ENCODE measurements at regions not wholly inside any gene's neighbourhood (a gene's known extent, or its start where the extent isn't known, plus 50 kb on each side); places are given as distances from the start of the nearest gene placed in this dataset.

GRCh38 chr19:56894626-56895025 is 54.1 kb upstream of the PEG3 start:
- Histone ChIP-seq H3K4me3 (no peak overlapping the region), H3K36me3 (no peaks in the 10 kb centered on the region), H3F3A (ENCODE audit: low read depth) (no peaks in the 10 kb centered on the region), H3K27ac (no peak overlapping the region), H3K9me3 (ENCODE audit: low read depth) (peaks cover 12% of the 10 kb centered on the region), H3K4me2 (no peak overlapping the region), H3K9ac (no peak overlapping the region), H3K27me3 (no peaks in the 10 kb centered on the region), H4K20me1 (ENCODE audit: low read depth) (no peaks in the 10 kb centered on the region), H2AFZ (replicated peaks) (no peak overlapping the region), H3K79me2 (ENCODE audit: low read depth) (no peaks in the 10 kb centered on the region), H3K4me1 (no peaks in the 10 kb centered on the region)
- no peak overlapping the region for H3K27ac Mint-ChIP-seq
- TF ChIP-seq EZH2phosphoT487 (IDR thresholded peaks at IDR 0.05) = no peak
- TF ChIP-seq EZH2 (IDR thresholded peaks at IDR 0.05) = no peak
- TF ChIP-seq CTCF (IDR thresholded peaks at IDR 0.05) = no peak
- H3K27me3 Mint-ChIP-seq (ENCODE audit: insufficient read depth, low read depth) = peaks cover 2% of the 10 kb centered on the region
- no peak for DNase-seq (ENCODE audit: low spot score)
- no peaks in the 10 kb centered on the region for H3K4me1 Mint-ChIP-seq
- peaks cover 57% of the 10 kb centered on the region for H3K9me3 Mint-ChIP-seq
- H3K36me3 Mint-ChIP-seq = no peaks in the 10 kb centered on the region
- no peak overlapping the region for H3K4me3 Mint-ChIP-seq

GRCh38 chr19:56896095-56896494 is 55.6 kb upstream of the PEG3 start:
- Mint-ChIP-seq H3K4me1 (no peaks in the 10 kb centered on the region), H3K27ac (no peak overlapping the region), H3K4me3 (no peak overlapping the region), H3K36me3 (no peaks in the 10 kb centered on the region), H3K27me3 (ENCODE audit: insufficient read depth, low read depth) (peaks cover 2% of the 10 kb centered on the region), H3K9me3 (peaks cover 60% of the 10 kb centered on the region)
- no peaks in the 10 kb centered on the region for H3K4me1 ChIP-seq
- H3K79me2 ChIP-seq (ENCODE audit: low read depth) = no peaks in the 10 kb centered on the region
- no peak for DNase-seq (ENCODE audit: low spot score)
- peaks cover 12% of the 10 kb centered on the region for H3K9me3 ChIP-seq (ENCODE audit: low read depth)
- H3K27me3 ChIP-seq = no peaks in the 10 kb centered on the region
- no peak overlapping the region for H2AFZ ChIP-seq (replicated peaks)
- TF ChIP-seq EZH2 (IDR thresholded peaks at IDR 0.05) = no peak
- no peak overlapping the region for H3K4me3 ChIP-seq
- H4K20me1 ChIP-seq (ENCODE audit: low read depth) = no peaks in the 10 kb centered on the region
- H3K9ac ChIP-seq = no peak overlapping the region
- no peaks in the 10 kb centered on the region for H3K36me3 ChIP-seq
- no peak overlapping the region for H3K4me2 ChIP-seq
- no peak overlapping the region for H3K27ac ChIP-seq
- H3F3A ChIP-seq (ENCODE audit: low read depth) = no peaks in the 10 kb centered on the region

GRCh38 chr19:56899943-56900342 is 59.4 kb upstream of the PEG3 start:
- peaks cover 58% of the 10 kb centered on the region for H3K9me3 Mint-ChIP-seq
- TF ChIP-seq EZH2phosphoT487 (IDR thresholded peaks at IDR 0.05) (no peak), CTCF (IDR thresholded peaks at IDR 0.05) (no peak), EZH2 (IDR thresholded peaks at IDR 0.05) (no peak)
- H4K20me1 ChIP-seq (ENCODE audit: low read depth) = no peaks in the 10 kb centered on the region
- no peak overlapping the region for H3K4me3 Mint-ChIP-seq
- H3K27ac Mint-ChIP-seq = no peak overlapping the region
- no peak overlapping the region for H3K27ac ChIP-seq
- no peaks in the 10 kb centered on the region for H3K4me1 Mint-ChIP-seq
- H3K9me3 ChIP-seq (ENCODE audit: low read depth) = no peaks in the 10 kb centered on the region
- no peaks in the 10 kb centered on the region for H3K79me2 ChIP-seq (ENCODE audit: low read depth)
- peaks cover 2% of the 10 kb centered on the region for H3K27me3 Mint-ChIP-seq (ENCODE audit: insufficient read depth, low read depth)
- H3K36me3 Mint-ChIP-seq = no peaks in the 10 kb centered on the region
- no peak overlapping the region for H3K4me3 ChIP-seq
- H2AFZ ChIP-seq (replicated peaks) = no peak overlapping the region
- H3K27me3 ChIP-seq = no peaks in the 10 kb centered on the region
- DNase-seq (ENCODE audit: low spot score) = no peak
- no peak overlapping the region for H3K9ac ChIP-seq
- H3K4me1 ChIP-seq = no peaks in the 10 kb centered on the region
- H3K36me3 ChIP-seq = no peaks in the 10 kb centered on the region
- no peak overlapping the region for H3K4me2 ChIP-seq
- no peaks in the 10 kb centered on the region for H3F3A ChIP-seq (ENCODE audit: low read depth)

- no peak overlapping the region for H3K27ac ChIP-seq
- H3K4me1 Mint-ChIP-seq = no peaks in the 10 kb centered on the region
- H4K20me1 ChIP-seq (ENCODE audit: low read depth) = no peaks in the 10 kb centered on the region
Observed at GRCh38 chr19:56900573-56901097, 60.1 kb upstream of the PEG3 start.

More at GRCh38 chr19:56900573-56901097, 60.1 kb upstream of the PEG3 start:
- Mint-ChIP-seq H3K9me3 (peaks cover 57% of the 10 kb centered on the region), H3K27ac (no peak overlapping the region), H3K27me3 (ENCODE audit: insufficient read depth, low read depth) (peaks cover 3% of the 10 kb centered on the region), H3K36me3 (no peaks in the 10 kb centered on the region), H3K4me3 (no peak overlapping the region)
- Histone ChIP-seq H3K4me2 (no peak overlapping the region), H2AFZ (replicated peaks) (no peak overlapping the region), H3K36me3 (no peaks in the 10 kb centered on the region), H3K4me1 (no peaks in the 10 kb centered on the region), H3K4me3 (no peak overlapping the region), H3K27me3 (no peaks in the 10 kb centered on the region), H3F3A (ENCODE audit: low read depth) (no peaks in the 10 kb centered on the region), H3K9ac (no peak overlapping the region), H3K79me2 (ENCODE audit: low read depth) (no peaks in the 10 kb centered on the region), H3K9me3 (ENCODE audit: low read depth) (no peaks in the 10 kb centered on the region)
- no peak for DNase-seq (ENCODE audit: low spot score)
- TF ChIP-seq EZH2phosphoT487 (IDR thresholded peaks at IDR 0.05) (no peak), CTCF (IDR thresholded peaks at IDR 0.05) (no peak), EZH2 (IDR thresholded peaks at IDR 0.05) (no peak)
